LNCAP (cell line): ENCODE measurements at regions not wholly inside any gene's neighbourhood (a gene's known extent, or its start where the extent isn't known, plus 50 kb on each side); places are given as distances from the start of the nearest gene placed in this dataset.

Experiments used
- CTCF ChIP-seq: fragments of 450-650 bp; IDR thresholded peaks from 2 replicates; pipeline ENCODE4 v1.5.1; 2017; ENCODE audit warnings: mild to moderate bottlenecking

GRCh38 chr11:69977951-69978350 lies 100.2 kb upstream of the ANO1 start:
- TF ChIP-seq CTCF = no peak

- TF ChIP-seq CTCF = no peak
Observed at GRCh38 chr11:69978841-69979614, 99.1 kb upstream of the ANO1 start.

- TF ChIP-seq CTCF = no peak
Observed at GRCh38 chr11:69979632-69980031, 98.5 kb upstream of the ANO1 start.

- no peak for TF ChIP-seq CTCF
Observed at GRCh38 chr11:69981119-69981784, 96.9 kb upstream of the ANO1 start.

- no peak for TF ChIP-seq CTCF
Observed at GRCh38 chr11:69982690-69983570, 95.2 kb upstream of the ANO1 start.

- TF ChIP-seq CTCF = no peak
Observed at GRCh38 chr11:69983571-69983877, 94.6 kb upstream of the ANO1 start.

- TF ChIP-seq CTCF = no peak
Observed at GRCh38 chr11:69983897-69984438, 94.1 kb upstream of the ANO1 start.
